ENCODE measurements at regions not wholly inside any gene's neighbourhood (a gene's known extent, or its start where the extent isn't known, plus 50 kb on each side); places are given as distances from the start of the nearest gene placed in this dataset.

DNA sequence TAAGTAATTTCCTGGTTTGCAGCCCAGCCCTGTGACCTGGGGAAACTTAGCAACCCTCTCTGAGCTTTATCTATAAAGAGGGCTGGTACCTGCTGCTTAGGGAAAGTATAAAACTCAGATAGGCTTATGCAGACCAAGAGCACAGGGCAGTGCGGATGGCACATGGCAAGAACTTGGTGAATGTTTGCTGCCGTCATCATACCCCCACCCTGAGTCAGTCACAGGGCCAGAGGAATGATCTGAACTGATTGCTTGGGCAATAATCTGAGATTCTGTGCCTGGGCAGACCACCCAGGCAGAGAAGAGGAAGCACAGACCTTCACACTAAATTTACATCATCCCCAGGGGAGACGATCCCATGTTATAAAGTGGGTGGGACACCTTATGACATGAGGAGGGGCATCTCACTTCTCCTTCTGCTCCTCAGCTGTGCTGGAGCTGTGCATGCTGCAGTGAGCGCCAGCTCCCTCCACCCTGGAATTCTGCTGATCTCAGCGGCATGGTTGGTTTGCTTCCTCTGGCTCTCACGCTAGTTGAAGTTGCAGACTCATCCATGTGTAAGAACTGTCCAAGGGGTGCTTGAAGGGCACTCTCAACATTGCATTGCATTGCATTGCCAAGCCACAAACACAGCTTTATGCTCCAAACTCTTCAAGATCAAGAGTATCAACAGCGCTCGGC is 197.1 kb downstream of the AJAP1 start:
- TF ChIP-seq, protein P1, sequence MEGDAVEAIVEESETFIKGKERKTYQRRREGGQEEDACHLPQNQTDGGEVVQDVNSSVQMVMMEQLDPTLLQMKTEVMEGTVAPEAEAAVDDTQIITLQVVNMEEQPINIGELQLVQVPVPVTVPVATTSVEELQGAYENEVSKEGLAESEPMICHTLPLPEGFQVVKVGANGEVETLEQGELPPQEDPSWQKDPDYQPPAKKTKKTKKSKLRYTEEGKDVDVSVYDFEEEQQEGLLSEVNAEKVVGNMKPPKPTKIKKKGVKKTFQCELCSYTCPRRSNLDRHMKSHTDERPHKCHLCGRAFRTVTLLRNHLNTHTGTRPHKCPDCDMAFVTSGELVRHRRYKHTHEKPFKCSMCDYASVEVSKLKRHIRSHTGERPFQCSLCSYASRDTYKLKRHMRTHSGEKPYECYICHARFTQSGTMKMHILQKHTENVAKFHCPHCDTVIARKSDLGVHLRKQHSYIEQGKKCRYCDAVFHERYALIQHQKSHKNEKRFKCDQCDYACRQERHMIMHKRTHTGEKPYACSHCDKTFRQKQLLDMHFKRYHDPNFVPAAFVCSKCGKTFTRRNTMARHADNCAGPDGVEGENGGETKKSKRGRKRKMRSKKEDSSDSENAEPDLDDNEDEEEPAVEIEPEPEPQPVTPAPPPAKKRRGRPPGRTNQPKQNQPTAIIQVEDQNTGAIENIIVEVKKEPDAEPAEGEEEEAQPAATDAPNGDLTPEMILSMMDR (IDR thresholded peaks at IDR 0.05): no peak
- TF ChIP-seq EZH2 (IDR thresholded peaks at IDR 0.05) (no peak), EZH2phosphoT487 (IDR thresholded peaks at IDR 0.05) (no peak)

Measured in neural progenitor cell (in vitro differentiated cells).